ENCODE measurements at regions not wholly inside any gene's neighbourhood (a gene's known extent, or its start where the extent isn't known, plus 50 kb on each side); places are given as distances from the start of the nearest gene placed in this dataset.

- TF ChIP-seq POLR2AphosphoS5 (IDR thresholded peaks at IDR 0.05; ENCODE audit: low read depth, low read length) (no peak), TAF1 (IDR thresholded peaks at IDR 0.05; ENCODE audit: low read depth, low read length) (no peak)
Measured at GRCh38 chr15:69723404-69724096, 270.9 kb downstream of the RPLP1 start.
